Loucy (cell line): ENCODE measurements at regions not wholly inside any gene's neighbourhood (a gene's known extent, or its start where the extent isn't known, plus 50 kb on each side); places are given as distances from the start of the nearest gene placed in this dataset.
"Not testable (repeated sequence)": the region's sequence is repeated elsewhere in the genome, so short reads cannot be mapped to it uniquely, and the experiment has no call there.

Source experiments
- H2AFZ ChIP-seq: fragments of 200-600 bp; sonication (generic); 2 replicates; pipeline ENCODE4 v1.6.0; 2016; ENCODE audit warnings: antibody characterized with exemption, mild to moderate bottlenecking, low read length, moderate library complexity
- H3F3A ChIP-seq: fragments of 200-600 bp; 2 replicates; pipeline ENCODE4 v1.6.0; 2016; ENCODE audit warnings: antibody characterized with exemption, low read depth, mild to moderate bottlenecking
- H3K27me3 ChIP-seq: fragments of 200-600 bp; sonication (generic); 2 replicates; pipeline ENCODE4 v1.6.1; 2014; ENCODE audit warnings: low read length, mild to moderate bottlenecking; ENCODE audit not compliant: insufficient read depth, poor library complexity, severe bottlenecking
- H3K36me3 ChIP-seq: fragments of 200-600 bp; sonication (generic); 2 replicates; pipeline ENCODE4 v1.6.1; 2016; ENCODE audit warnings: low read length; ENCODE audit not compliant: insufficient read depth
- H3K4me1 ChIP-seq: fragments of 200-600 bp; sonication (generic); 2 replicates; pipeline ENCODE4 v1.5.1; 2014; ENCODE audit warnings: low read length, mild to moderate bottlenecking; ENCODE audit not compliant: insufficient read depth, poor library complexity, severe bottlenecking
- H3K4me2 ChIP-seq: fragments of 200-600 bp; sonication (generic); 2 replicates; pipeline ENCODE4 v1.6.0; 2014; ENCODE audit warnings: antibody characterized with exemption, low read length, low read depth, mild to moderate bottlenecking; ENCODE audit not compliant: poor library complexity, severe bottlenecking
- H3K4me3 ChIP-seq: fragments of 200-600 bp; sonication (generic); 2 replicates; pipeline ENCODE4 v1.5.1; 2014; ENCODE audit warnings: low read length, mild to moderate bottlenecking, mixed read lengths; ENCODE audit not compliant: poor library complexity, severe bottlenecking
- H3K79me2 ChIP-seq: fragments of 200-600 bp; sonication (generic); 2 replicates; pipeline ENCODE4 v1.6.1; 2014; ENCODE audit warnings: low read length; ENCODE audit not compliant: insufficient read depth
- H3K9ac ChIP-seq: fragments of 200-600 bp; sonication (generic); 2 replicates; pipeline ENCODE4 v1.6.0; 2014; ENCODE audit warnings: mild to moderate bottlenecking, low read depth, low read length, moderate library complexity; ENCODE audit not compliant: poor library complexity, severe bottlenecking
- H3K9me2 ChIP-seq: fragments of 200-600 bp; sonication (generic); replicated peaks from 2 replicates; pipeline ENCODE4 v1.6.1; 2016; ENCODE audit warnings: low read depth, low read length, mixed read lengths
- H3K9me3 ChIP-seq: fragments of 200-600 bp; sonication (generic); 2 replicates; pipeline ENCODE4 v1.6.1; 2014; ENCODE audit warnings: mild to moderate bottlenecking, antibody characterized with exemption, low read length, low read depth; ENCODE audit not compliant: insufficient read depth
- H4K20me1 ChIP-seq: fragments of 200-600 bp; sonication (generic); 2 replicates; pipeline ENCODE4 v1.6.0; 2014; ENCODE audit warnings: antibody characterized with exemption, low read length, mild to moderate bottlenecking; ENCODE audit not compliant: insufficient read depth, poor library complexity, severe bottlenecking
- EZH2phosphoT487 ChIP-seq: fragments of 200-600 bp; IDR thresholded peaks from 2 replicates; pipeline ENCODE4 v1.6.1; 2018; ENCODE audit warnings: antibody characterized with exemption, mild to moderate bottlenecking, moderate library complexity, borderline replicate concordance
- TF ChIP-seq, protein P1 (sequence below): fragments of 200-600 bp; sonication (generic); conservative IDR thresholded peaks from 2 replicates; pipeline ENCODE4 v1.5.1; 2014; ENCODE audit warnings: mild to moderate bottlenecking, antibody characterized with exemption, low read length

DNA sequence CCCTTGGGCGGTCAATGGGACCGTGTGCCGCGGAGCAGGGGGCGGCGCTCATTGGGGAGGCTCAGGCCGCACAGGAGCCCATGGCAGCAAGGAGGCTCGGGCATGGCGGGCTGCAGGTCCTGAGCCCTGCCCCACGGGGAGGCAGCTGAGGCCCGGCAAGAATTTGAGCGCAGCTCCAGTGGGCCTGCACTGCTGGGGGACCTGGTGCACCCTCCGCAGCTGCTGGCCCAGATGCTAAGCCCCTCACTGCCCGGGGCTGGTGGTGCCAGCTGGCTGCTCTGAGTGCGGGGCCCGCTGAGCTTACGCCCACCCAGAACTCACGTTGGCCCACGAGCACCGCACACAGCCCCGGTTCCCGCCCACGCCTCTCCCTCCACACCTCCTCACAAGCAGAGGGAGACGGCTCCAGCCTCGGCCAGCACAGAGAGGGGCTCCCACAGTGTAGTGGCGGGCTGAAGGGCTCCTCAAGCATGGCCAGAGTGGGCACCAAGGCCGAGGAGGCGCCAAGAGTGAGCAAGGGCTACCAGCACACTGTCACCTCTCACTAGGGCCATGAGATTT is 141.1 kb upstream of the OR13F1 start:
- Histone ChIP-seq H3K27me3 (no peaks in the 10 kb centered on the region), H3K4me3 (no peak overlapping the region), H3K9me2 (no peaks in the 10 kb centered on the region), H4K20me1 (no peaks in the 10 kb centered on the region), H3K4me1 (no peaks in the 10 kb centered on the region), H3K79me2 (no peaks in the 10 kb centered on the region), H3K36me3 (no peaks in the 10 kb centered on the region), H3F3A (no peaks in the 10 kb centered on the region), H3K4me2 (no peak overlapping the region), H2AFZ (no peak overlapping the region), H3K9ac (no peak overlapping the region), H3K9me3 (no peaks in the 10 kb centered on the region; the same call in 1 of the 2 replicates)
- TF ChIP-seq, protein P1, sequence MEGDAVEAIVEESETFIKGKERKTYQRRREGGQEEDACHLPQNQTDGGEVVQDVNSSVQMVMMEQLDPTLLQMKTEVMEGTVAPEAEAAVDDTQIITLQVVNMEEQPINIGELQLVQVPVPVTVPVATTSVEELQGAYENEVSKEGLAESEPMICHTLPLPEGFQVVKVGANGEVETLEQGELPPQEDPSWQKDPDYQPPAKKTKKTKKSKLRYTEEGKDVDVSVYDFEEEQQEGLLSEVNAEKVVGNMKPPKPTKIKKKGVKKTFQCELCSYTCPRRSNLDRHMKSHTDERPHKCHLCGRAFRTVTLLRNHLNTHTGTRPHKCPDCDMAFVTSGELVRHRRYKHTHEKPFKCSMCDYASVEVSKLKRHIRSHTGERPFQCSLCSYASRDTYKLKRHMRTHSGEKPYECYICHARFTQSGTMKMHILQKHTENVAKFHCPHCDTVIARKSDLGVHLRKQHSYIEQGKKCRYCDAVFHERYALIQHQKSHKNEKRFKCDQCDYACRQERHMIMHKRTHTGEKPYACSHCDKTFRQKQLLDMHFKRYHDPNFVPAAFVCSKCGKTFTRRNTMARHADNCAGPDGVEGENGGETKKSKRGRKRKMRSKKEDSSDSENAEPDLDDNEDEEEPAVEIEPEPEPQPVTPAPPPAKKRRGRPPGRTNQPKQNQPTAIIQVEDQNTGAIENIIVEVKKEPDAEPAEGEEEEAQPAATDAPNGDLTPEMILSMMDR, result no peak
- no peak for TF ChIP-seq EZH2phosphoT487

DNA sequence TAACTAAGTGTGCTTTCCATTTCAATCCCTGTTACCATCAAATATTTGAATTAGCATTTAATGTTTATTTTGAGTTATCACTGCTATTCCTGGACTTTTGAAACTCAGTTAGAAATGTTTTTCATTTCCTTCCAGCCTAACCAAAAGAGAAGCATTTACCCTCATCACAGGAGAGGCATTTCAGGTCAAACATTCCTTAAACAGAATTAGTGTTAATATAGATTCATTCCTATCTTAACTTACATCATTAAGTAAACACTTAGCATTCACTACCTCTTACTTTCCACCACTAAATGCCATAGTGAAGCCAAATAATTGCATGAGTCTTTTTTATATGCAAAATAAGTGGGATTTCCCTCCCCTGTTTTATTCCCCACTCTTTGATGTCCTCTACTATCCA is 136.6 kb upstream of the OR13F1 start:
- H2AFZ ChIP-seq, result no peak overlapping the region
- TF ChIP-seq EZH2phosphoT487, result no peak
- TF ChIP-seq, protein P1, result no peak
- no peaks in the 10 kb centered on the region for H3K9me3 ChIP-seq
- H3K4me1 ChIP-seq, result no peaks in the 10 kb centered on the region
- no peak overlapping the region for H3K4me2 ChIP-seq
- no peak overlapping the region for H3K9ac ChIP-seq
- no peak overlapping the region for H3K4me3 ChIP-seq
- H3K9me2 ChIP-seq, result no peaks in the 10 kb centered on the region
- H4K20me1 ChIP-seq, result no peaks in the 10 kb centered on the region
- H3K36me3 ChIP-seq, result no peaks in the 10 kb centered on the region
- no peaks in the 10 kb centered on the region for H3K27me3 ChIP-seq
- no peaks in the 10 kb centered on the region for H3F3A ChIP-seq
- no peaks in the 10 kb centered on the region for H3K79me2 ChIP-seq

DNA sequence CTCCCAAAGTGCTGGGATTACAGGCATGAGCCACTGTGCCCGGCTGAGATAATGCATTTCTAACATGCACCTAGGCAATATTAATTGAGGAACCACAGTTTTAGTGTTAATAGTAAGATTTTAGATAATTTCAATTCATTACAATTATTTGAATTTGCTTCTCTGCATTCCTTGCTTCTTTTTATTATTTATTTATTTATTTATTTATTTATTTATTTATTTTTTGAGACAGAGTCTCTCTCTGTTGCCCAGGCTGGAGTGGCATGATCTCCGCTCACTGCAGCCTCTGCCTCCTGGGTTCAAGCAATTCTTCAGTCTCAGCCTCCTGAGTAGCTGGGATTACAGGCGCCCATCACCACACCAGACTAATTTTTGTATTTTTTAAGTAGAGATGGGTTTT is 135.7 kb upstream of the OR13F1 start:
- not testable (repeated sequence) for H3K79me2 ChIP-seq, H2AFZ ChIP-seq, H3K9me3 ChIP-seq, H3K4me1 ChIP-seq, H4K20me1 ChIP-seq, H3K36me3 ChIP-seq, H3K4me2 ChIP-seq, H3F3A ChIP-seq, H3K9ac ChIP-seq, H3K27me3 ChIP-seq, H3K4me3 ChIP-seq, H3K9me2 ChIP-seq

DNA sequence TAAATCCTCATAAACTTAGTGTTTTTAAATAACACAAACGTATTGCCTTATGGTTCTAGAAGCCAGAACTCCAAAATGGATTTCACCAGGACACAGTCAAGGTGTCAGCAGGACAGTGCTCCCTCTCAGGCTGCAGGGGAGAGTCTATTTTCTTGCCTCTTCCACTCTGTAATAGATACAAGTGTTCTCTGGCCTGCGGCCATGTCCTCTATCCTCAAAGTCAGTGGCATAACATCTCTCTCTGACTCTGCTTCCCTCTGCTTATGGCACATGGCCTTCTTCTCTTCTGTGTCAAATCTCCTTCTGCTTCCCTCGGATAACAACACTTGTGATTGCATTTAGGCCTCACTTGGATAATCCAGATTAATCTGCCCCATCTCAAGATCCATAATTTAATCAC is 129.4 kb upstream of the OR13F1 start:
- TF ChIP-seq, protein P1, result no peak
- no peak for TF ChIP-seq EZH2phosphoT487

More for the DNA sequence above, 129.4 kb upstream of the OR13F1 start:
- Histone ChIP-seq H3K36me3 (no peaks in the 10 kb centered on the region), H3F3A (no peaks in the 10 kb centered on the region), H2AFZ (no peak overlapping the region), H3K9me3 (no peaks in the 10 kb centered on the region), H3K4me2 (no peak overlapping the region), H3K79me2 (no peaks in the 10 kb centered on the region), H3K9me2 (no peaks in the 10 kb centered on the region), H3K4me1 (no peaks in the 10 kb centered on the region), H3K27me3 (no peaks in the 10 kb centered on the region), H3K9ac (no peak overlapping the region), H4K20me1 (no peaks in the 10 kb centered on the region), H3K4me3 (no peak overlapping the region)
